K562 (cell line): ENCODE measurements at regions not wholly inside any gene's neighbourhood (a gene's known extent, or its start where the extent isn't known, plus 50 kb on each side); places are given as distances from the start of the nearest gene placed in this dataset.
A peak's percentile ranks its signal among the peaks of the same experiment; 100 is the strongest.

Source experiments
- ATAC-seq: fragments of 200-7000 bp; cut with Tn5 transposase; 3 replicates; pipeline ENCODE4 v1.9.1; 2020; ENCODE audit warnings: moderate library complexity
- BruUV-seq: library from RNA; stranded (reverse); fragments of 400-500 nt; replicated peaks from 2 replicates; lab custom pipeline; 2021; lab: Mats Ljungman, UMichigan
- CTCF ChIA-PET: fragments of 300-600 bp; formaldehyde crosslinking; extraction: SDS; loops from one replicate; lab custom pipeline; 2021; ENCODE audit warnings: low intra/inter-chr PET ratio; lab: Yijun Ruan, JAX
- POLR2A ChIA-PET: fragments of 300-600, 350-650 bp; sonication (Branson Sonifier 250); formaldehyde crosslinking; extraction: SDS; loops from one replicate; lab custom pipeline; 2021; ENCODE audit warnings: antibody characterized with exemption, inconsistent platforms; lab: Yijun Ruan, JAX
- DNase-seq, 4 experiments: peaks; one replicate each; pipeline versions ENCODE4 v3.0.0 to v3.0.0-alpha.2; 2011 to 2018; ENCODE audit warnings: low spot score in 3 of 4, mixed read lengths in 3 of 4; ENCODE audit errors: extremely low read depth in 1 of 4
- FAIRE-seq: peaks from 2 replicates; lab custom pipeline; 2011; peaks lifted over from hg19 to GRCh38; lab: Jason Lieb, UNC
- H2AFZ ChIP-seq: 2 replicates; pipeline ENCODE4 v1.6.0; 2011; ENCODE audit warnings: low read depth, low read length, control low read depth, inconsistent platforms
- H3K27ac ChIP-seq: fragments of 200-600 bp; 3 replicates; pipeline ENCODE4 v1.8.0; 2011; ENCODE audit warnings: low read depth, mild to moderate bottlenecking, control low read depth, inconsistent platforms, low read length, moderate library complexity, mixed read lengths; ENCODE audit errors: extremely low read depth
- H3K27me3 ChIP-seq, 2 experiments: fragments of 300-600 bp in 1 of 2; 2 replicates in 1 of 2; 3 replicates in 1 of 2; pipeline versions ENCODE4 v1.6.0 to v1.8.0; 2011; ENCODE audit warnings: inconsistent platforms in 2 of 2, low read length in 2 of 2, mild to moderate bottlenecking in 1 of 2, mixed read lengths in 1 of 2, moderate library complexity in 1 of 2; ENCODE audit not compliant: control insufficient read depth in 2 of 2, insufficient read depth in 2 of 2
- H3K36me3 ChIP-seq: fragments of 300-600 bp; 3 replicates; pipeline ENCODE4 v1.8.0; 2011; ENCODE audit warnings: mild to moderate bottlenecking, low read length, inconsistent platforms; ENCODE audit not compliant: control insufficient read depth, insufficient read depth
- H3K4me1 ChIP-seq, 2 experiments: fragments of 200-600 bp in 1 of 2; replicated peaks in 1 of 2; 2 replicates in 1 of 2; 3 replicates in 1 of 2; pipeline versions ENCODE4 v1.5.1 to v1.8.0; 2011; ENCODE audit warnings: inconsistent platforms in 2 of 2, low read length in 2 of 2, mild to moderate bottlenecking in 1 of 2, mixed read lengths in 1 of 2, moderate library complexity in 1 of 2; ENCODE audit not compliant: control insufficient read depth in 2 of 2, insufficient read depth in 2 of 2
- H3K4me2 ChIP-seq: 2 replicates; pipeline ENCODE4 v1.6.1; 2011; ENCODE audit warnings: low read length, control low read depth, inconsistent platforms, mixed read lengths; ENCODE audit not compliant: insufficient read depth
- H3K4me3 ChIP-seq: fragments of 200-600 bp; sonication (generic), shearing (Covaris generic); 2 replicates; pipeline ENCODE4 v1.5.1; 2016; ENCODE audit warnings: control low read depth, inconsistent platforms
- H3K79me2 ChIP-seq: fragments of 200-600 bp; 3 replicates; pipeline ENCODE4 v1.8.0; 2011; ENCODE audit warnings: low read length, inconsistent platforms; ENCODE audit not compliant: control insufficient read depth, insufficient read depth
- H3K9ac ChIP-seq, 2 experiments: 2 replicates each; pipeline versions ENCODE4 v1.6.0 to v1.6.1; 2011; ENCODE audit warnings: low read depth in 2 of 2, low read length in 2 of 2, control low read depth in 1 of 2, inconsistent platforms in 1 of 2, mild to moderate bottlenecking in 1 of 2, mixed read lengths in 1 of 2; ENCODE audit not compliant: insufficient read depth in 1 of 2
- H3K9me1 ChIP-seq: one replicate; pipeline ENCODE4 v1.6.0; 2011; ENCODE audit warnings: inconsistent platforms, mild to moderate bottlenecking, low read length, moderate library complexity; ENCODE audit not compliant: control insufficient read depth, insufficient read depth
- H3K9me3 ChIP-seq: replicated peaks from 2 replicates; pipeline ENCODE4 v1.5.1; 2011; ENCODE audit warnings: low read depth, low read length, inconsistent platforms; ENCODE audit not compliant: control insufficient read depth, insufficient read depth
- H4K20me1 ChIP-seq: replicated peaks from 2 replicates; pipeline ENCODE4 v1.6.1; 2011; ENCODE audit warnings: low read length, inconsistent platforms, mixed read lengths; ENCODE audit not compliant: control insufficient read depth, insufficient read depth
- CHD1 ChIP-seq: fragments of 200-600 bp; sonication (generic); IDR thresholded peaks from one replicate; pipeline ENCODE4 v1.6.1; 2012; ENCODE audit warnings: mild to moderate bottlenecking, moderate library complexity, low read length, inconsistent platforms
- IRF2 ChIP-seq: sonication (generic); formaldehyde crosslinking; IDR thresholded peaks from 2 replicates; pipeline ENCODE4 v1.8.1; 2022; ENCODE audit warnings: mild to moderate bottlenecking, missing genetic modification reagents
- KLF1 ChIP-seq: fragments of 450-650 bp; IDR thresholded peaks from 2 replicates; pipeline ENCODE4 v1.6.1; 2016; ENCODE audit warnings: missing genetic modification characterization, missing compliant biosample characterization
- NR2C2 ChIP-seq, 2 experiments: fragments of 200-800 bp in 1 of 2; sonication (Bioruptor generic) in 1 of 2; sonication (generic) in 1 of 2; formaldehyde crosslinking in 1 of 2; IDR thresholded peaks; 2 replicates each; pipeline versions ENCODE4 v1.6.1 to v1.8.0; 2016 to 2022; ENCODE audit warnings: mild to moderate bottlenecking in 1 of 2, missing compliant biosample characterization in 1 of 2, missing genetic modification characterization in 1 of 2, missing genetic modification reagents in 1 of 2
- RFX1 ChIP-seq: fragments of 450-650 bp; IDR thresholded peaks from 2 replicates; pipeline ENCODE4 v1.6.1; 2016; ENCODE audit warnings: mild to moderate bottlenecking, moderate library complexity
- SIN3B ChIP-seq: fragments of 450-650 bp; IDR thresholded peaks from 2 replicates; pipeline ENCODE4 v1.6.1; 2017; ENCODE audit warnings: low read depth, mild to moderate bottlenecking, moderate library complexity
- SLC30A9 ChIP-seq: fragments of 250-450 bp; sonication (Bioruptor Pico); IDR thresholded peaks from 2 replicates; pipeline ENCODE4 v1.8.0; 2022; ENCODE audit warnings: mild to moderate bottlenecking, moderate library complexity
- ZC3H8 ChIP-seq: fragments of 450-650 bp; IDR thresholded peaks from 2 replicates; pipeline ENCODE4 v1.6.1; 2017
- ZNF133 ChIP-seq: fragments of 250-450 bp; sonication (Bioruptor Pico); IDR thresholded peaks from 2 replicates; pipeline ENCODE4 v1.4.0; 2020; ENCODE audit warnings: mild to moderate bottlenecking
- ZNF384 ChIP-seq: IDR thresholded peaks from 2 replicates; pipeline ENCODE4 v1.6.1; 2012; ENCODE audit warnings: low read depth, low read length, improper control_type of control experiment
- WGBS: fragments of 100-300 bp; shearing (Covaris generic); methylation state at CpG from one replicate; pipeline ENCODE4 v1.1.6; 2016; ENCODE audit warnings: low coverage, mixed read lengths; ENCODE audit not compliant: insufficient coverage; ENCODE audit errors: missing lambda C conversion rate; 5-methylcytosine and 5-hydroxymethylcytosine counted together
- in situ Hi-C: fragments of 300-500 bp; cut with MboI; formaldehyde crosslinking; loops from 4 replicates; pipeline ENCODE4 v1.15.0; 2018; ENCODE audit warnings: inconsistent platforms, mixed read lengths
- intact Hi-C: fragments of 100-400 bp; cut with micrococcal nuclease; formaldehyde crosslinking; loops from 2 replicates; pipeline ENCODE4 v1.14.2; 2022
- TF ChIP-seq, protein P1 (sequence below): fragments of 200-800 bp; sonication (Bioruptor generic); IDR thresholded peaks from 2 replicates; pipeline ENCODE4 v1.6.1; 2017; ENCODE audit warnings: missing genetic modification characterization, missing compliant biosample characterization

- Histone ChIP-seq H3K36me3 (no peaks in the 10 kb centered on the region), H3K27ac (no peak overlapping the region), H3K79me2 (no peaks in the 10 kb centered on the region), H3K9me1 (no peaks in the 10 kb centered on the region), H3K27me3 (no peaks in the 10 kb centered on the region), H3K9ac (no peak overlapping the region), H4K20me1 (no peaks in the 10 kb centered on the region), H3K9me3 (no peaks in the 10 kb centered on the region), H2AFZ (no peak overlapping the region), H3K4me3 (no peak overlapping the region)
- peak in 1 of 4 experiments; percentile 24 for DNase-seq
- BruUV-seq = no TSS peak
- FAIRE-seq = no peak
- WGBS = 45% methylated on average over 2 of the region's 2 CpGs
- intact Hi-C loops = no loop called here
- POLR2A ChIA-PET = no interaction called here
- no peak for ATAC-seq
- TF ChIP-seq ZNF384 (no peak), ZNF133 (CRISPR knock-in tag) (no peak), SIN3B (no peak), CHD1 (no peak), RFX1 (peak; percentile 75), KLF1 (no peak), IRF2 (CRISPR knock-in tag) (no peak), SLC30A9 (CRISPR knock-in tag) (no peak)
- TF ChIP-seq, all 486 proteins: peak for 1
- peaks cover 3 to 8% of the 10 kb centered on the region in 2 experiments; a peak in 2 of 5 replicates for H3K4me1 ChIP-seq
- no peak overlapping the region for H3K4me2 ChIP-seq
- CTCF ChIA-PET = no interaction called here
- in situ Hi-C loops = loop anchor here (25.0 kb wide), 2 partner anchors 250 to 975 kb away; no protein-coding TSS in a partner anchor
These were observed 125.2 kb upstream of the RAP2B start for GRCh38 chr3:153036846-153037245.

- Histone ChIP-seq H3K27me3 (no peaks in the 10 kb centered on the region), H3K4me1 (peaks cover 6 to 8% of the 10 kb centered on the region in 2 experiments; a peak in 2 of 5 replicates)
- TF ChIP-seq NR2C2 (CRISPR knock-in tag; IDR thresholded peaks at IDR 0.05) (no peak), NR2C2 (tag; IDR thresholded peaks at IDR 0.05) (0 out of 2 replicates have a peak, but pooled peaks have one; percentile 12), ZC3H8 (no peak)
- TF ChIP-seq, protein P1, sequence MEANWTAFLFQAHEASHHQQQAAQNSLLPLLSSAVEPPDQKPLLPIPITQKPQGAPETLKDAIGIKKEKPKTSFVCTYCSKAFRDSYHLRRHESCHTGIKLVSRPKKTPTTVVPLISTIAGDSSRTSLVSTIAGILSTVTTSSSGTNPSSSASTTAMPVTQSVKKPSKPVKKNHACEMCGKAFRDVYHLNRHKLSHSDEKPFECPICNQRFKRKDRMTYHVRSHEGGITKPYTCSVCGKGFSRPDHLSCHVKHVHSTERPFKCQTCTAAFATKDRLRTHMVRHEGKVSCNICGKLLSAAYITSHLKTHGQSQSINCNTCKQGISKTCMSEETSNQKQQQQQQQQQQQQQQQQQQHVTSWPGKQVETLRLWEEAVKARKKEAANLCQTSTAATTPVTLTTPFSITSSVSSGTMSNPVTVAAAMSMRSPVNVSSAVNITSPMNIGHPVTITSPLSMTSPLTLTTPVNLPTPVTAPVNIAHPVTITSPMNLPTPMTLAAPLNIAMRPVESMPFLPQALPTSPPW (CRISPR knock-in tag) = no peak
- TF ChIP-seq, all 486 proteins: peak for 1
- H3K79me2 ChIP-seq = no peaks in the 10 kb centered on the region
- H2AFZ ChIP-seq = peak overlapping the region; percentile 3; the same call in 1 of the 2 replicates
- ChIA-PET POLR2A (no interaction called here), CTCF (no interaction called here)
- ATAC-seq = no peak
- no peaks in the 10 kb centered on the region for H4K20me1 ChIP-seq
- H3K9me3 ChIP-seq = no peaks in the 10 kb centered on the region
- intact Hi-C loops (no loop called here), in situ Hi-C loops (loop anchor here (25.0 kb wide), 2 partner anchors 249 to 974 kb away; no protein-coding TSS in a partner anchor)
- no peak overlapping the region for H3K4me2 ChIP-seq
- H3K9me1 ChIP-seq = no peaks in the 10 kb centered on the region
- no TSS peak for BruUV-seq
- no peaks in the 10 kb centered on the region for H3K36me3 ChIP-seq
- no peak overlapping the region for H3K9ac ChIP-seq
- H3K27ac ChIP-seq = no peak overlapping the region
- WGBS = 78% methylated on average over 5 of the region's 5 CpGs
- DNase-seq = no peak
- H3K4me3 ChIP-seq = no peak overlapping the region
- FAIRE-seq = no peak
These were observed 123.7 kb upstream of the RAP2B start for GRCh38 chr3:153038367-153038766.
